ENCODE measurements at regions not wholly inside any gene's neighbourhood (a gene's known extent, or its start where the extent isn't known, plus 50 kb on each side); places are given as distances from the start of the nearest gene placed in this dataset.

DNA sequence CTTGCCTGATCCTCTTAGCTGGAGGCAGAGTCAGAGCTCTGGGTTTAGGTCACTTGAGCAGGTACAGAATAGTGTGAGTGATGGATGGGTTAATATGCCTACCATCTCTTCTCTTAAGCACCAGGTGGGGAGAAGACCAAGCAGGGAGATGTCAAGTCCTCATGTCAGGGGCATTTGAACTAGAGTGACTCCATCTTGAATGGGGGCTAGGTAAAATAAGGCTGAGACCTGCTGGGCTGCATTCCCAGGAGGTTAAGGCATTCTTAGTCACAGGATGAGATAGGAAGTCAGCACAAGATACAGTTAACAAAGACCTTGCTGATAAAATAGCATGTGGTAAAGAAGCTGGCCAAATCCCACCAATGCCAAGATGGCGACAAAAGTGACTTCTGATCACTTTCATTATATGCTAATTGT lies 77.4 kb upstream of the BTG3 start (continued):
- TF ChIP-seq ARNT (IDR thresholded peaks at IDR 0.05) (no peak), CAMTA2 (CRISPR knock-in tag; conservative IDR thresholded peaks at IDR 0.05) (no peak), SAFB (IDR thresholded peaks at IDR 0.05; ENCODE audit: borderline replicate concordance, low read depth, low read length) (no peak), TARDBP (IDR thresholded peaks at IDR 0.05) (no peak), ZNF583 (CRISPR knock-in tag; IDR thresholded peaks at IDR 0.05) (peak; percentile 94), EWSR1 (IDR thresholded peaks at IDR 0.05; ENCODE audit: borderline replicate concordance, low read depth, partially characterized antibody) (no peak), SRF (CRISPR knock-in tag; IDR thresholded peaks at IDR 0.05) (no peak), ZNF197 (CRISPR knock-in tag; IDR thresholded peaks at IDR 0.05; ENCODE audit: low read depth) (peak; percentile 65; the same call in 1 of the 2 replicates), RBM22 (IDR thresholded peaks at IDR 0.05; ENCODE audit: low read depth, low read length, poor library complexity, severe bottlenecking) (no peak), MAFK (IDR thresholded peaks at IDR 0.05; ENCODE audit: low read length) (no peak), BRD9 (IDR thresholded peaks at IDR 0.05; ENCODE audit: low read depth, partially characterized antibody) (no peak), ZNF165 (CRISPR knock-in tag; IDR thresholded peaks at IDR 0.05; ENCODE audit: borderline replicate concordance) (peak; percentile 84), LEF1 (IDR thresholded peaks at IDR 0.05) (no peak), ZNF79 (CRISPR knock-in tag; IDR thresholded peaks at IDR 0.05; ENCODE audit: low read depth) (peak; percentile 74), KLF6 (CRISPR knock-in tag; IDR thresholded peaks at IDR 0.05; ENCODE audit: borderline replicate concordance) (peak; percentile 92), CC2D1A (IDR thresholded peaks at IDR 0.05) (no peak), MAFG (tag; conservative IDR thresholded peaks at IDR 0.05) (0 out of 2 replicates have a peak, but pooled peaks have one; percentile 16), GTF2B (IDR thresholded peaks at IDR 0.05; ENCODE audit: extremely low read depth, insufficient read length) (no peak), ZBED1 (IDR thresholded peaks at IDR 0.05) (no peak)
- TF ChIP-seq, protein P1, sequence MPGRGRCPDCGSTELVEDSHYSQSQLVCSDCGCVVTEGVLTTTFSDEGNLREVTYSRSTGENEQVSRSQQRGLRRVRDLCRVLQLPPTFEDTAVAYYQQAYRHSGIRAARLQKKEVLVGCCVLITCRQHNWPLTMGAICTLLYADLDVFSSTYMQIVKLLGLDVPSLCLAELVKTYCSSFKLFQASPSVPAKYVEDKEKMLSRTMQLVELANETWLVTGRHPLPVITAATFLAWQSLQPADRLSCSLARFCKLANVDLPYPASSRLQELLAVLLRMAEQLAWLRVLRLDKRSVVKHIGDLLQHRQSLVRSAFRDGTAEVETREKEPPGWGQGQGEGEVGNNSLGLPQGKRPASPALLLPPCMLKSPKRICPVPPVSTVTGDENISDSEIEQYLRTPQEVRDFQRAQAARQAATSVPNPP (IDR thresholded peaks at IDR 0.05; ENCODE audit: borderline replicate concordance, insufficient read depth, insufficient read length) = no peak
- TF ChIP-seq, protein P2, sequence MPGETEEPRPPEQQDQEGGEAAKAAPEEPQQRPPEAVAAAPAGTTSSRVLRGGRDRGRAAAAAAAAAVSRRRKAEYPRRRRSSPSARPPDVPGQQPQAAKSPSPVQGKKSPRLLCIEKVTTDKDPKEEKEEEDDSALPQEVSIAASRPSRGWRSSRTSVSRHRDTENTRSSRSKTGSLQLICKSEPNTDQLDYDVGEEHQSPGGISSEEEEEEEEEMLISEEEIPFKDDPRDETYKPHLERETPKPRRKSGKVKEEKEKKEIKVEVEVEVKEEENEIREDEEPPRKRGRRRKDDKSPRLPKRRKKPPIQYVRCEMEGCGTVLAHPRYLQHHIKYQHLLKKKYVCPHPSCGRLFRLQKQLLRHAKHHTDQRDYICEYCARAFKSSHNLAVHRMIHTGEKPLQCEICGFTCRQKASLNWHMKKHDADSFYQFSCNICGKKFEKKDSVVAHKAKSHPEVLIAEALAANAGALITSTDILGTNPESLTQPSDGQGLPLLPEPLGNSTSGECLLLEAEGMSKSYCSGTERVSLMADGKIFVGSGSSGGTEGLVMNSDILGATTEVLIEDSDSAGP (CRISPR knock-in tag; IDR thresholded peaks at IDR 0.05) = no peak
- TF ChIP-seq, protein P3, sequence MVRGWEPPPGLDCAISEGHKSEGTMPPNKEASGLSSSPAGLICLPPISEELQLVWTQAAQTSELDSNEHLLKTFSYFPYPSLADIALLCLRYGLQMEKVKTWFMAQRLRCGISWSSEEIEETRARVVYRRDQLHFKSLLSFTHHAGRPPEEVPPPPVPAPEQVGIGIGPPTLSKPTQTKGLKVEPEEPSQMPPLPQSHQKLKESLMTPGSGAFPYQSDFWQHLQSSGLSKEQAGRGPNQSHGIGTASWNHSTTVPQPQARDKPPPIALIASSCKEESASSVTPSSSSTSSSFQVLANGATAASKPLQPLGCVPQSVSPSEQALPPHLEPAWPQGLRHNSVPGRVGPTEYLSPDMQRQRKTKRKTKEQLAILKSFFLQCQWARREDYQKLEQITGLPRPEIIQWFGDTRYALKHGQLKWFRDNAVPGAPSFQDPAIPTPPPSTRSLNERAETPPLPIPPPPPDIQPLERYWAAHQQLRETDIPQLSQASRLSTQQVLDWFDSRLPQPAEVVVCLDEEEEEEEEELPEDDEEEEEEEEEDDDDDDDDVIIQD (CRISPR knock-in tag; IDR thresholded peaks at IDR 0.05) = no peak
- TF ChIP-seq, protein P4, sequence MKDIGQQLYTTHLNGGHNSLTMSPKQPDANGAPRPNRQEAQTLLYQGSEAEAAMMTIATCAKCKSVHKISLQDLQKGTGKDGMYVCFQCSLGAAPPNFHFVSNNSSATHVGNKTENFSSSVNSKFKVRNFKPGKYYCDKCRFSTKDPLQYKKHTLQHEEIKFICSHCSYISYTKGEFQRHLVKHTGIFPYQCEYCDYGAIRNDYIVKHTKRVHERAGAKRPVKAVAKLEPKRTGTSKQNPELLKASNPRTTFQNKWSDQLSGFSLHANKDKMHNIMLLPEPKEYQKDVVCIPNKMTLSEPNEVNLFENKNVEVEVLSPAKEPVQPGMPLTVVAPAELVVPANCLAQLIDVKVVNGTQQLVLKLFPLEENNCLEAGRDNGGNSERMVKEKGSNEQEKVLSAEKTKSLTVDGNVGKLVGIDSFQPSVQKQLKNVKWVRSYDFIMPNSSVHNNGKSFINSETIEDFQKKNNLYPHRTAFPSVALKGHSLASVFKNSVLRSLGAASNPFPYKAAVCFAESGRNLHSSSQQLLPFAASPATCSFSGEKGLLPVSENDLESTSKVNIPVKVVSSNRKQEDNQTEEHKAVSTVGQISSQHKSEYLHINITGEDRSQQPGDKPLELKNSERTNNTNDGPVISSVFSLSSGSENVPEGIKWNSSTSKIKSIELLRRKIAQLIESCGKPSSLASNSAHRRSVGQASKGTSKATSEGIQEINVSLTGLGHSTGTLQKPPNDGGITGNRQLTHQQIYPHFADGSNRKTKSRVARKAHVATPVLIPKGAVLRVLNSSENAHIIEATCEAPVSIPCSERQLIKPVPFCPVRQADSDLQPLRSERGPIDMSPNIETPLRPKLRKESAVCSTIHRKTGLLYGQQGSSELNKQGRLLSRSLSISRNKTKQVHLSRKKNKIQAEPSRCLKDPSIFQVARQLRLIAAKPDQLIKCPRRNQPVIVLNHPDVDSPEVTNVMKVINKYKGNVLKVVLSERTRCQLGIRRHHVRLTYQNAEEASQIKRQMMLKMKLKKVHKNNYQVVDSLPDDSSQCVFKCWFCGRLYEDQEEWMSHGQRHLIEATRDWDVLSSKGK (CRISPR knock-in tag; IDR thresholded peaks at IDR 0.05) = no peak
